VCaP (cell line): ENCODE measurements at regions not wholly inside any gene's neighbourhood (a gene's known extent, or its start where the extent isn't known, plus 50 kb on each side); places are given as distances from the start of the nearest gene placed in this dataset.

Experiments
- H3K27ac ChIP-seq: fragments of 450-650 bp; 2 replicates; pipeline ENCODE4 v1.5.1; 2017
- CTCF ChIP-seq: fragments of 450-650 bp; conservative IDR thresholded peaks from 2 replicates; pipeline ENCODE4 v1.5.1; 2017; ENCODE audit warnings: mild to moderate bottlenecking, moderate library complexity

- TF ChIP-seq CTCF, result no peak
- H3K27ac ChIP-seq, result no peak overlapping the region
These were observed 126.1 kb upstream of the CMC1 start for GRCh38 chr3:28115316-28115715.

- H3K27ac ChIP-seq, result no peak overlapping the region
- no peak for TF ChIP-seq CTCF
These were observed 123.8 kb upstream of the CMC1 start for GRCh38 chr3:28117598-28117997.

GRCh38 chr3:28118087-28118486 lies 123.3 kb upstream of the CMC1 start:
- H3K27ac ChIP-seq, result no peak overlapping the region
- no peak for TF ChIP-seq CTCF

- no peak overlapping the region for H3K27ac ChIP-seq
- no peak for TF ChIP-seq CTCF
These were observed 119.2 kb upstream of the CMC1 start for GRCh38 chr3:28122227-28122626.

- no peak for TF ChIP-seq CTCF
- H3K27ac ChIP-seq, result no peak overlapping the region
These were observed 116.5 kb upstream of the CMC1 start for GRCh38 chr3:28124882-28125281.

GRCh38 chr3:28125342-28125741 lies 116.1 kb upstream of the CMC1 start:
- H3K27ac ChIP-seq, result no peak overlapping the region
- no peak for TF ChIP-seq CTCF

- no peak for TF ChIP-seq CTCF
- H3K27ac ChIP-seq, result no peak overlapping the region
These were observed 110.6 kb upstream of the CMC1 start for GRCh38 chr3:28130836-28131235.

- H3K27ac ChIP-seq, result no peak overlapping the region
- no peak for TF ChIP-seq CTCF
These were observed 108.5 kb upstream of the CMC1 start for GRCh38 chr3:28132941-28133340.
